Endothelial cell of umbilical vein (primary cell): ENCODE measurements at regions not wholly inside any gene's neighbourhood (a gene's known extent, or its start where the extent isn't known, plus 50 kb on each side); places are given as distances from the start of the nearest gene placed in this dataset.

Source experiments
- BruUV-seq: library from RNA; stranded (reverse); fragments of 400-500 nt; replicated peaks from 2 replicates; lab custom pipeline; 2021; lab: Mats Ljungman, UMichigan
- CTCF ChIA-PET: fragments of 300-600, 350-600 bp; sonication (Branson Sonifier 250); formaldehyde crosslinking; loops from one replicate; lab custom pipeline; 2021; ENCODE audit warnings: antibody characterized with exemption, inconsistent platforms; lab: Charles Lee
- POLR2A ChIA-PET: fragments of 300-600, 350-600 bp; sonication (Branson Sonifier 250); formaldehyde crosslinking; loops from one replicate; lab custom pipeline; 2021; ENCODE audit warnings: antibody characterized with exemption, inconsistent platforms; lab: Charles Lee
- DNase-seq: peaks from one replicate; pipeline ENCODE4 v3.0.0-alpha.2; 2011; ENCODE audit warnings: low read depth, low spot score
- FAIRE-seq: peaks from 2 replicates; lab custom pipeline; 2011; peaks lifted over from hg19 to GRCh38; lab: Jason Lieb, UNC
- H2AFZ ChIP-seq: 2 replicates; pipeline ENCODE4 v1.6.0; 2012; ENCODE audit warnings: low read depth, low read length, control low read depth, inconsistent platforms
- H3K27ac ChIP-seq: 2 replicates; pipeline ENCODE4 v1.5.1; 2011; ENCODE audit warnings: low read depth, mild to moderate bottlenecking, control low read depth, low read length, moderate library complexity; ENCODE audit not compliant: insufficient read depth
- H3K27me3 ChIP-seq, 2 experiments: 2 replicates each; pipeline versions ENCODE4 v1.6.0 to v1.6.1; 2011; ENCODE audit warnings: low read length in 2 of 2, mixed read lengths in 1 of 2; ENCODE audit not compliant: control insufficient read depth in 2 of 2, insufficient read depth in 2 of 2
- H3K36me3 ChIP-seq, 2 experiments: 2 replicates in 1 of 2; 3 replicates in 1 of 2; pipeline ENCODE4 v1.5.1; 2011; ENCODE audit warnings: low read length in 2 of 2, mild to moderate bottlenecking in 1 of 2, moderate library complexity in 1 of 2; ENCODE audit not compliant: control insufficient read depth in 2 of 2, insufficient read depth in 2 of 2; ENCODE audit errors: extremely low read depth in 1 of 2
- H3K4me1 ChIP-seq: 3 replicates; pipeline ENCODE4 v1.5.1; 2011; ENCODE audit warnings: mild to moderate bottlenecking, low read length; ENCODE audit not compliant: control insufficient read depth, insufficient read depth; ENCODE audit errors: extremely low read depth
- H3K4me2 ChIP-seq: 2 replicates; pipeline ENCODE4 v1.6.1; 2011; ENCODE audit warnings: low read length, control low read depth, mixed read lengths; ENCODE audit not compliant: insufficient read depth
- H3K4me3 ChIP-seq, 3 experiments: fragments of 200-600 bp in 1 of 3; sonication (generic), shearing (Covaris generic) in 1 of 3; replicated peaks in 1 of 3; 2 replicates each; pipeline ENCODE4 v1.5.1; 2011 to 2016; ENCODE audit warnings: control low read depth in 3 of 3, low read length in 3 of 3, mild to moderate bottlenecking in 2 of 3, inconsistent platforms in 1 of 3, low read depth in 1 of 3, moderate library complexity in 1 of 3; ENCODE audit not compliant: insufficient read depth in 1 of 3
- H3K79me2 ChIP-seq: 2 replicates; pipeline ENCODE4 v1.6.0; 2012; ENCODE audit warnings: low read length, inconsistent platforms; ENCODE audit not compliant: control insufficient read depth, insufficient read depth
- H3K9ac ChIP-seq: replicated peaks from 2 replicates; pipeline ENCODE3; 2011; ENCODE audit warnings: low read length, control low read depth; ENCODE audit not compliant: insufficient read depth; ENCODE audit errors: extremely low read depth
- H3K9me1 ChIP-seq: replicated peaks from 3 replicates; pipeline ENCODE4 v1.6.0; 2011; ENCODE audit warnings: mild to moderate bottlenecking, low read length; ENCODE audit not compliant: control insufficient read depth, insufficient read depth; ENCODE audit errors: extremely low read depth
- H3K9me3 ChIP-seq: replicated peaks from 2 replicates; pipeline ENCODE4 v1.5.1; 2012; ENCODE audit warnings: low read length, inconsistent platforms; ENCODE audit not compliant: control insufficient read depth, insufficient read depth
- H4K20me1 ChIP-seq: replicated peaks from 2 replicates; pipeline ENCODE3; 2011; ENCODE audit warnings: mild to moderate bottlenecking, low read length; ENCODE audit not compliant: control insufficient read depth, insufficient read depth; ENCODE audit errors: extremely low read depth
- EZH2 ChIP-seq: IDR thresholded peaks from 2 replicates; pipeline ENCODE4 v1.6.1; 2012; ENCODE audit warnings: borderline replicate concordance, low read depth, mild to moderate bottlenecking, moderate library complexity, low read length, inconsistent platforms; ENCODE audit not compliant: severe bottlenecking
- FOS ChIP-seq: IDR thresholded peaks from 2 replicates; pipeline ENCODE4 v1.6.1; 2011; ENCODE audit warnings: mild to moderate bottlenecking, low read length, moderate library complexity, borderline replicate concordance; ENCODE audit not compliant: insufficient read depth
- GATA2 ChIP-seq: IDR thresholded peaks from 2 replicates; pipeline ENCODE4 v1.7.0; 2011; ENCODE audit warnings: low read depth, mild to moderate bottlenecking, moderate library complexity, mixed read lengths, low read length; ENCODE audit not compliant: insufficient read length, insufficient read depth
- JUN ChIP-seq: IDR thresholded peaks from 2 replicates; pipeline ENCODE4 v1.6.1; 2011; ENCODE audit warnings: borderline replicate concordance, low read depth; ENCODE audit not compliant: insufficient read length, insufficient read depth
- MYC ChIP-seq: IDR thresholded peaks from one replicate; pipeline ENCODE4 v1.6.1; 2011; ENCODE audit warnings: mild to moderate bottlenecking, low read depth, low read length
- POLR2A ChIP-seq: IDR thresholded peaks from 2 replicates; pipeline ENCODE4 v1.6.1; 2012; ENCODE audit warnings: low read depth, mild to moderate bottlenecking, control low read depth, low read length
- POLR2AphosphoS5 ChIP-seq: IDR thresholded peaks from 2 replicates; pipeline ENCODE4 v1.6.1; 2012; ENCODE audit warnings: low read depth, mild to moderate bottlenecking, control low read depth, low read length, moderate library complexity; ENCODE audit not compliant: insufficient read depth
- dilution Hi-C: fragments of 300-500 bp; cut with MboI; formaldehyde crosslinking; loops from one replicate; pipeline ENCODE4 v1.15.0; 2019; ENCODE audit warnings: low sequenced_read_pairs; ENCODE audit not compliant: extremely low pct_ligation_motif_present
- intact Hi-C: fragments of 100-400 bp; cut with micrococcal nuclease; formaldehyde crosslinking; loops from one replicate; pipeline ENCODE4 v1.10.0; 2022
- TF ChIP-seq, protein P1 (sequence below): IDR thresholded peaks from 2 replicates; pipeline ENCODE4 v1.6.1; 2011; ENCODE audit not compliant: insufficient read depth, insufficient read length
- TF ChIP-seq, protein P2 (sequence below), 2 donors: IDR thresholded peaks; 1 replicate in 1 of 2; 2 replicates in 1 of 2; pipeline ENCODE4 v1.5.1; 2011; ENCODE audit warnings: low read length in 2 of 2, mild to moderate bottlenecking in 2 of 2, moderate library complexity in 2 of 2, control low read depth in 1 of 2, inconsistent platforms in 1 of 2, low read depth in 1 of 2; ENCODE audit not compliant: insufficient read depth in 1 of 2; ENCODE audit errors: extremely low read depth in 1 of 2

DNA sequence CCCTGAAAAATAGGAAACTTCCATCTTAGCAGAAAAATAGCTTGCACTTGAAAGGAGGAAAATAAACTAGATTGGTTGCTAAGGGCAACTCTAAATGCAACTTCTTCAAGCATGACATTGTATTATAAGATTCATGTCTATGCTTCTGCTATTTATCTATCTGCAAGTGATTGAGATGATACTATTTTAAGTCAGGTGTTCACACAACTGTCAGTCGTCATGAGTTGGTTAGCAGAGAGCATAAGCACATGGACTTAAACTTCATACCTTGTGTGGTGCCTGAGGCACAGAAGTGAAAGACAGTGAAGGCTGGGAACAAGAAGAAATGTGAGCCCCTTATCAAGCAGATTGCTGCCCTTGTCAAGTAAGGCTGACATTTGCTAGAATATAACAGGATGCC, 82.9 kb downstream of the SLITRK5 start:
- H3K9me1 ChIP-seq = no peaks in the 10 kb centered on the region
- DNase-seq = no peak
- no peak overlapping the region for H3K4me2 ChIP-seq
- H3K36me3 ChIP-seq = no peaks in the 10 kb centered on the region
- H3K27me3 ChIP-seq = no peaks in the 10 kb centered on the region
- POLR2A ChIA-PET = no interaction called here
- H3K4me3 ChIP-seq = no peak overlapping the region
- no peak overlapping the region for H3K27ac ChIP-seq
- H4K20me1 ChIP-seq = no peaks in the 10 kb centered on the region
- intact Hi-C loops = no loop called here
- no peaks in the 10 kb centered on the region for H3K4me1 ChIP-seq
- TF ChIP-seq POLR2AphosphoS5 = no peak
- TF ChIP-seq, protein P1, sequence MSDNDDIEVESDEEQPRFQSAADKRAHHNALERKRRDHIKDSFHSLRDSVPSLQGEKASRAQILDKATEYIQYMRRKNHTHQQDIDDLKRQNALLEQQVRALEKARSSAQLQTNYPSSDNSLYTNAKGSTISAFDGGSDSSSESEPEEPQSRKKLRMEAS = no peak
- CTCF ChIA-PET = no interaction called here
- no TSS peak for BruUV-seq
- no peaks in the 10 kb centered on the region for H3K79me2 ChIP-seq
- dilution Hi-C loops = no loop called here
- H3K9ac ChIP-seq = no peak overlapping the region
- H3K9me3 ChIP-seq = no peaks in the 10 kb centered on the region
- H2AFZ ChIP-seq = no peak overlapping the region
- no peak for FAIRE-seq

DNA sequence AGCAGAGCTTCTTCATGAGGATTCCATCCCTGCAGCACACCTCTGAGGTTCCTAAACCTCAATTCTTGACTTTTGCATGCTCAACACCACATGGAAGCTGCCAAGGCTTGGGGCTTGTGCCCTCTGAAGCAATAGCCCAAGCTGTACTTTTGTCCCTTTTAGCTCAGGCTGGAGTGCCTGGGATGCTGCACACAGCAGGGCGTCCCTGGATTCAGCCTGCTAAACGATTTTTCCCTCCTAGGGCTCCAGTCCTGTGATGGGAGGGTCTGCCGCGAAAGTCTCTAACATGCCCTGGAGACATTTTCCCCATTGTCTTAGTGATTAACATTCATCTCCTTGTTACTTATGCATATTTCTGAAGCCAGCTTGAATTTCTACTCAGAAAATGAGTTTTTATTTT, 98.3 kb downstream of the SLITRK5 start:
- TF ChIP-seq GATA2 (no peak), POLR2A (no peak), FOS (no peak), POLR2AphosphoS5 (no peak), JUN (no peak), EZH2 (no peak), MYC (no peak)
- TF ChIP-seq, protein P1 = no peak
- TF ChIP-seq, protein P2, sequence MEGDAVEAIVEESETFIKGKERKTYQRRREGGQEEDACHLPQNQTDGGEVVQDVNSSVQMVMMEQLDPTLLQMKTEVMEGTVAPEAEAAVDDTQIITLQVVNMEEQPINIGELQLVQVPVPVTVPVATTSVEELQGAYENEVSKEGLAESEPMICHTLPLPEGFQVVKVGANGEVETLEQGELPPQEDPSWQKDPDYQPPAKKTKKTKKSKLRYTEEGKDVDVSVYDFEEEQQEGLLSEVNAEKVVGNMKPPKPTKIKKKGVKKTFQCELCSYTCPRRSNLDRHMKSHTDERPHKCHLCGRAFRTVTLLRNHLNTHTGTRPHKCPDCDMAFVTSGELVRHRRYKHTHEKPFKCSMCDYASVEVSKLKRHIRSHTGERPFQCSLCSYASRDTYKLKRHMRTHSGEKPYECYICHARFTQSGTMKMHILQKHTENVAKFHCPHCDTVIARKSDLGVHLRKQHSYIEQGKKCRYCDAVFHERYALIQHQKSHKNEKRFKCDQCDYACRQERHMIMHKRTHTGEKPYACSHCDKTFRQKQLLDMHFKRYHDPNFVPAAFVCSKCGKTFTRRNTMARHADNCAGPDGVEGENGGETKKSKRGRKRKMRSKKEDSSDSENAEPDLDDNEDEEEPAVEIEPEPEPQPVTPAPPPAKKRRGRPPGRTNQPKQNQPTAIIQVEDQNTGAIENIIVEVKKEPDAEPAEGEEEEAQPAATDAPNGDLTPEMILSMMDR (IDR thresholded peaks at IDR 0.05; ENCODE audit: extremely low read depth in 1 of 2, insufficient read depth in 1 of 2, low read depth in 1 of 2, low read length in 2 of 2) = no peak
- no peaks in the 10 kb centered on the region for H4K20me1 ChIP-seq
- ChIA-PET POLR2A (no interaction called here), CTCF (no interaction called here)
- no peaks in the 10 kb centered on the region for H3K36me3 ChIP-seq
- H3K4me1 ChIP-seq = no peaks in the 10 kb centered on the region
- intact Hi-C loops (no loop called here), dilution Hi-C loops (no loop called here)
- H3K9me1 ChIP-seq = no peaks in the 10 kb centered on the region
- H3K79me2 ChIP-seq = no peaks in the 10 kb centered on the region
- DNase-seq = no peak
- no peak overlapping the region for H2AFZ ChIP-seq
- no peak overlapping the region for H3K4me3 ChIP-seq
- H3K9me3 ChIP-seq = peaks cover 2% of the 10 kb centered on the region
- no peaks in the 10 kb centered on the region for H3K27me3 ChIP-seq
- BruUV-seq = no TSS peak
- no peak overlapping the region for H3K4me2 ChIP-seq
- FAIRE-seq = no peak
- no peak overlapping the region for H3K27ac ChIP-seq
- no peak overlapping the region for H3K9ac ChIP-seq
